ENCODE measurements at regions not wholly inside any gene's neighbourhood (a gene's known extent, or its start where the extent isn't known, plus 50 kb on each side); places are given as distances from the start of the nearest gene placed in this dataset.

DNA sequence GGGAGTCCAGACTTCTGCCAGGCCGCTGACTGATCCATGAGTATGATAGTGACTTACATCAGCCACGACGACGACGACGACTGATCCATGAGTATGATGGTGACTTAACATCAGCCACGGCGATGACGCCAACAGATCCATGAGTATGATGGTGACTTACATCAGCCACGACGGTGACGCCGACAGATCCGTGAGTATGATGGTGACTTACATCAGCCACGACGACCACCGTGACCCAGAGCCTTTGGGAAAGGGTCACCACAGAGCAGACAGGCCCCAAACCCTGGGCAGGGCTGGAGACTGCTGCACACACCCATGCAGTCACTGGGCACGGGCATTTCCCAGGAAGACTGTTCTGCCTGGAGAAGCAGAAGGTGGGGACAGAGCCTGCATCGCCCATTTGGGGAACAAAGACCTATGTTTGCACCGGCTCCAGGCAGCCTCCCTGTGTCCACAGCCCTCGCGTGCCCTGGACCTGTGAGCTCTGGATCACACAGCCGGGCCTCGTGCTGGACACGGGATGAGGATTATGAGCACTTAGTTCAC is 130.9 kb upstream of the SPACA7 start:
- 96% methylated on average over 17 of the region's 25 CpGs for WGBS (ENCODE audit: insufficient coverage)
- H3K27ac ChIP-seq (ENCODE audit: low read length), result no peak overlapping the region
- no peak for DNase-seq
- peaks cover 3% of the 10 kb centered on the region for H3K4me1 ChIP-seq (ENCODE audit: control insufficient read depth, insufficient read depth, low read length)
- H3K36me3 ChIP-seq (ENCODE audit: control insufficient read depth, insufficient read depth, low read length), result no peaks in the 10 kb centered on the region
- H3K4me3 ChIP-seq (ENCODE audit: low read length), result no peak overlapping the region
- peaks cover 10% of the 10 kb centered on the region for H3K27me3 ChIP-seq (ENCODE audit: control insufficient read depth, insufficient read depth, low read length)
- no peaks in the 10 kb centered on the region for H3K9me3 ChIP-seq (replicated peaks; ENCODE audit: control insufficient read depth, low read depth, low read length)

DNA sequence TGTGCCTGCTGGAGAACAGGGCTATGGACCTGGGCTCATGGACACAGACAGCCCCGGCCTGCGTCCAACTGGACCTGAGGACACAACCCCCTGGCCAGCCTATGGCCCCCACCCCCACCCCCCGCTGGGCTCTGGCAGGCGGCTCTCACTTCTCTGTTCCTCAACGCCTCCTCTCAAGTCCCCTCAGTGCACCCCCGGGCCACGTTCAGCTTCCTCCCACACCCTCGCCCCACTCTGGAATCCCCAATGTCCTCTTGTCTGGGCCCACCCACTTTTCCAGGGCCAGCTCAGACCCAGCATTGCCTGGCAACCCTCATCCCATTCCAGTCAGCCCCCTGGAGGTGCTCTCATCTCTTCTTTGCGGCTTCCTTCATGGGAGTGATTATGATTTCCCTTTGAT is 130.2 kb upstream of the SPACA7 start:
- no peak for DNase-seq
- H3K27me3 ChIP-seq (ENCODE audit: control insufficient read depth, insufficient read depth, low read length), result peaks cover 10% of the 10 kb centered on the region
- H3K4me3 ChIP-seq (ENCODE audit: low read length), result no peak overlapping the region
- WGBS (ENCODE audit: insufficient coverage), result 71% methylated on average over 8 of the region's 9 CpGs
- H3K4me1 ChIP-seq (ENCODE audit: control insufficient read depth, insufficient read depth, low read length), result peaks cover 3% of the 10 kb centered on the region
- H3K36me3 ChIP-seq (ENCODE audit: control insufficient read depth, insufficient read depth, low read length), result no peaks in the 10 kb centered on the region
- H3K9me3 ChIP-seq (replicated peaks; ENCODE audit: control insufficient read depth, low read depth, low read length), result no peaks in the 10 kb centered on the region
- no peak overlapping the region for H3K27ac ChIP-seq (ENCODE audit: low read length)

DNA sequence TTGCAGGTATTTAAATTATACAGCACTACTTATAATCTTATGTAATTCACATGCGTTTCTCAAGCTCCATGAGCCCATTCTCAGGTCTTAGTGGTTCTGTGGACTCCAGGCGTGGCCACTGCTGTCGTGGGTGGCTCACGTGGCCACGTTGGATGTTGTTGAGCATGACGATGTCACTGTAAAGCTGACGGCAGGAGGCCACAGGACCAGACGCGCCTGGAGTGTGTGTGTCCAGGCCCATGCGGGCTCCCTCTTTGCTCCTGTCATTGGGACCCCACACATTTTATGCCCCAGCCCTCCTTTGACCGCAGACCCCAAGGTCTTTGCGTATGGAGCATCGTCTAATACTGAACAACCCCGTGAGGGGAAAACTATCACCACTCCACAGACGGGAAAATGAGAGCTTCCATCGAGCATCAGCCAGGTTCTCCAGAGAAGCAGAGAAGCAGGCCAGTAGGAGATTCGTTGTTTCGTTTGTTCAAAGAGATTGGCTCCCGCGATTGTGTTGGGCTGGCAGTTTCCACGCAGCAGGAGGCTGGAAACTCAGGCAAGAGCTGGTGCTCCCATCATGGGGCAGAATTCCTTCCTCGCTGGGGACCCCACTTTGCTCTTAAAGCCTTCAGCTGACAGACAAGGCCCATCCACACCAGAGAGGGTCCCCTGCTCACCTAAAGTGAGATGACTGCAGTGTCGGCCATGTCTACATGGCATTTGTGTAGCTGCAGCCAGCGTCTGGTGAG is 129.3 kb upstream of the SPACA7 start:
- Histone ChIP-seq H3K4me1 (ENCODE audit: control insufficient read depth, insufficient read depth, low read length) (peaks cover 3% of the 10 kb centered on the region), H3K4me3 (ENCODE audit: low read length) (no peak overlapping the region), H3K9me3 (replicated peaks; ENCODE audit: control insufficient read depth, low read depth, low read length) (no peaks in the 10 kb centered on the region), H3K27me3 (ENCODE audit: control insufficient read depth, insufficient read depth, low read length) (peaks cover 10% of the 10 kb centered on the region), H3K27ac (ENCODE audit: low read length) (no peak overlapping the region), H3K36me3 (ENCODE audit: control insufficient read depth, insufficient read depth, low read length) (no peaks in the 10 kb centered on the region)
- DNase-seq, result no peak
- WGBS (ENCODE audit: insufficient coverage), result 91% methylated on average over 24 of the region's 24 CpGs

DNA sequence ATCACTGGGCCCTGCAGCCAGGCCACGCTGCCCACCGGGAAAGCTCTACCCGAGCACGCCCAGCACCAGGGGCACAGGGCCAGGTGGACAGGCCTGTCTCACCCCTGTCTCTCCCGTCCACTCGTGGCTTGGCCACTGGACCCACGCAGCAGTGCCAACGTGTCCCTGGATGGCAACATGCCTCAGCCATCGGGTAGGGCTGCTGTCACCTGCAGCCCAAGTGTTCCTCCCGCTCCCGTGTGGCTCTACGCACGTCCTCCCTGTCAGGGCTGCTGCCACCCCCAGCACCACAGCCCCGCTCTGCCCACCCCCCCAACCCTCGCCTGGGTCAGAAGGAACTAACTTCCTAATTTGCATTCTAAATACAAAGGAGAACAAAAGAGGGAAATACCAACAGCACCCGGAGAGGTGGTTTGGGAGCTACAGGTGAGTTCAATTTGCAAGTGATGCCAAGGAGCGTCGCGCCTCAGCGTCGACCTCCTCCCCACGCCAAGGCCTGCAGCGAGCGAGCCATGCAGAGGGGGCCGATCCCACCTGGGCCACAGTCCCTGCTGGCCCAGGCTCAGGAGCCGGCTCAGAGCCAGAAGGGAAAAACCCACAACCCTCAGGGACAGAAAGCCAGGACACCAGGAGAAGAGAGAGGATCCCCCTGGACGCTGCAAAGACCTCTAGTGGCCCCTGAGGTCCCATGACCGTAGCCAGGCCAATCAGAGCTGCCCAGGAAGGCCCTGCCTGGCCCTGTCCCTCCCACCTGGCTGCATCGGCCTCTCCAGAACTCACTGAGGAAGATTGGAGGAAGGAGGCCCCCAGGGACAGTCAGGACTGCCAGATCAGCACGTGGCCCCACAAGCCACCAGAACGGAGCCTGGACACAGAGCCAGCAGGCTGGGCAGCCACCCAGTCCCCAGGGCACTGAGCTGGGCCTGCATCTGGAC is 128.4 kb upstream of the SPACA7 start:
- H3K4me1 ChIP-seq (ENCODE audit: control insufficient read depth, insufficient read depth, low read length), result peaks cover 3% of the 10 kb centered on the region
- no peak overlapping the region for H3K27ac ChIP-seq (ENCODE audit: low read length)
- no peaks in the 10 kb centered on the region for H3K36me3 ChIP-seq (ENCODE audit: control insufficient read depth, insufficient read depth, low read length)
- H3K9me3 ChIP-seq (replicated peaks; ENCODE audit: control insufficient read depth, low read depth, low read length), result no peaks in the 10 kb centered on the region
- H3K27me3 ChIP-seq (ENCODE audit: control insufficient read depth, insufficient read depth, low read length), result peaks cover 10% of the 10 kb centered on the region
- H3K4me3 ChIP-seq (ENCODE audit: low read length), result no peak overlapping the region
- DNase-seq, result peak; percentile 1
- 74% methylated on average over 27 of the region's 31 CpGs for WGBS (ENCODE audit: insufficient coverage)

DNA sequence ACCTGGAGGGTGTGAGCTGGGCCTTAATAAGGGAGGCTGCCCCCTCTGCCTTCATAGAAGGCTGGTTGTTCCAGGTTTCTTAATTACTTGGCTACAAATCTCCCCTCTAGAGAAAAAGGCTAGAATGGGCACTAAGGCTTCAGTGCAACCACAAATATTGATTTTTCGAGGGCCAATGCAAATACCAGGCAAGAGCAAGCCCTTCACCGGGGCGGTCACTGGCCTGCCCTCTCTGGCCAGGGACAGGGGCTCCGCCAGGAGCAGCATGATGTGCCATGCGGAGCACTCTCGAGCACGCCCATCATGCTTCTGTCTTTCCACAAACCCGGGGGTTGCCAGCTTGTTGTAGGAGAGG is 127.8 kb upstream of the SPACA7 start:
- Histone ChIP-seq H3K4me3 (ENCODE audit: low read length) (no peak overlapping the region), H3K4me1 (ENCODE audit: control insufficient read depth, insufficient read depth, low read length) (peaks cover 3% of the 10 kb centered on the region), H3K36me3 (ENCODE audit: control insufficient read depth, insufficient read depth, low read length) (no peaks in the 10 kb centered on the region), H3K9me3 (replicated peaks; ENCODE audit: control insufficient read depth, low read depth, low read length) (no peaks in the 10 kb centered on the region), H3K27ac (ENCODE audit: low read length) (no peak overlapping the region), H3K27me3 (ENCODE audit: control insufficient read depth, insufficient read depth, low read length) (peaks cover 8% of the 10 kb centered on the region)
- DNase-seq, result no peak
- 90% methylated on average over 3 of the region's 8 CpGs for WGBS (ENCODE audit: insufficient coverage)

DNA sequence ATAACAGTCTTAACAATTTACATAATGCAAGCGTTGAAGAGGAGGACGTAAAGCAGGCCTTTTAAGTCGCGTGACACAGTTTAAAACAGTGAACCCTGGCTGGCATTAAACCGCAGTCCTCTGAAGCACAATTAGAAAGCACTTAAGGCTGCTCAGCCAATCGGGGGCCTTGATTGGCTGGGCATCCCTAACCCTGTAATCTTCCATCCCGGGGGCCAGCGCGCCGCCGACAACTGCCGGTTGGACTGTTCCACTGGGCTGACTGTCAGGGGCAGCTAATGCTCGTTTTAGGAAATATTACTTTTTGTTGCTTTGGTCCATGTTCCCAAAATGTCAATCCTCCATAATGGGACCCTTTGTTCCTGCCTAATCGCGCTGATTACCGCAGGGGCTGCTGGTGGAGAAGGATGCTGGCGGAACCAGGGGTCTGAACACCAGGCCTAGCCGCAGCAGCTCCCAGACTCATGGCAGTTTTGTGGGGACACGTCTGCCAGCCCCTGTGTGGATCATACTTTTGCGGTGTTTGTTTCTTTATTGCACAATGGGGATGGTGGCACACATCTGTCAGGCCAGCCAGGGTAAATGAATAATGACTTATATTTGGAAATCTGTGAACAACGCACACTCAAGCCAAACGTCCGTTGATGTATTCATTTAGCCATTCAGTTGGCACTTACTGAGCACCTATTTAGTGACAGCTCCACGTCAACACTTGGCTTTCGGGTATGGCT is 127.1 kb upstream of the SPACA7 start:
- peak; percentile 14 for DNase-seq

DNA sequence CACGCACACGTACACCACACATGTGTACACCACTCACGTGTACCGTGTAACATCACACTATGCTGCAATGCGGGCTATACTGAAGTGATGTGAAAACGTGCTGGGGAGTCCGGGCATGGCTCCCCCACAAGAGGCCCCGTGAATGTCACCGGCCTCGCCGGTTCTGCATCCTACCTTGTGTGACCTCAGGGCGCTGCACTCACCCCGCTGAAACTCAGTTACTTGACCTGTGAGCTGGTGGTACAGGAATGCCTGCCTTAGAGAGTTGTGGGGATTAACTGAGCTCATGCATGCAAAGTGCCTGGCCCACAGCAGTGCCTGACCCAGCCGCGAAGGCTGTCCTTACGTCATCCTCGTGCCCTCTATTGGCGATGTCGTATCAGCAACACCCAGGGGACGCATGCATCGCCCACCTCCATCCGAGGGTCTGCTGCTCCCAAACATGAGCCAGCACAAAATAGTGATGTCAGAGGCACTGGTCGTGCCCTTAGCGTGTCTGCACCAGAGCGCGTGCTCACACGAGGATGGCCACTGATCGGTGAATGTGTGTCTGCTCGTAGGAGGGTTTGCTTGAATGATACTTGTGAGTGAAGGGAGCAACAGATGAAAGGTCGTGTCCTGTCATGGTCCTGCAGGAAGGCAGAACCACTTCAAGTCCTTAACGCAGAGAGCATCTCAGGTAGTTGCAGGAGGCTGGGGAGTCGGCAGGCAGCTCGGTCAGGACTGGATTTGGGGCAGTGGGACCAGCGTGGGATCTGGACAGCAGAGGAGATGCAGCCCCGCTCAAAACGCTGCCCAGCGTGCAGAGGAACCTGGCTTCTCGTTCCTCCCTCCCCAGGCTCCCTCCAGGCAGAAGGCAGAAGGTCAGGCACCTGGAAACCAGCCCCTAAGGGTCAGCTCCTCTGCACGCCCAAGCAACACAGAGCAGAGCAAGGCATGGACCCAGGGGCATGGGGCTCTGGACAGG is 126.2 kb upstream of the SPACA7 start:
- Histone ChIP-seq H3K36me3 (ENCODE audit: control insufficient read depth, insufficient read depth, low read length) (no peaks in the 10 kb centered on the region), H3K27ac (ENCODE audit: low read length) (no peak overlapping the region), H3K4me1 (ENCODE audit: control insufficient read depth, insufficient read depth, low read length) (peaks cover 3% of the 10 kb centered on the region), H3K9me3 (replicated peaks; ENCODE audit: control insufficient read depth, low read depth, low read length) (no peaks in the 10 kb centered on the region), H3K4me3 (ENCODE audit: low read length) (no peak overlapping the region), H3K27me3 (ENCODE audit: control insufficient read depth, insufficient read depth, low read length) (peaks cover 6% of the 10 kb centered on the region)
- DNase-seq, result no peak
- WGBS (ENCODE audit: insufficient coverage), result 78% methylated on average over 38 of the region's 39 CpGs

More for the DNA sequence above, 127.1 kb upstream of the SPACA7 start:
- no peaks in the 10 kb centered on the region for H3K9me3 ChIP-seq (replicated peaks; ENCODE audit: control insufficient read depth, low read depth, low read length)
- 70% methylated on average over 18 of the region's 25 CpGs for WGBS (ENCODE audit: insufficient coverage)
- peaks cover 7% of the 10 kb centered on the region for H3K27me3 ChIP-seq (ENCODE audit: control insufficient read depth, insufficient read depth, low read length)
- no peak overlapping the region for H3K27ac ChIP-seq (ENCODE audit: low read length)
- no peak overlapping the region for H3K4me3 ChIP-seq (ENCODE audit: low read length)
- H3K36me3 ChIP-seq (ENCODE audit: control insufficient read depth, insufficient read depth, low read length), result no peaks in the 10 kb centered on the region
- H3K4me1 ChIP-seq (ENCODE audit: control insufficient read depth, insufficient read depth, low read length), result peaks cover 3% of the 10 kb centered on the region

DNA sequence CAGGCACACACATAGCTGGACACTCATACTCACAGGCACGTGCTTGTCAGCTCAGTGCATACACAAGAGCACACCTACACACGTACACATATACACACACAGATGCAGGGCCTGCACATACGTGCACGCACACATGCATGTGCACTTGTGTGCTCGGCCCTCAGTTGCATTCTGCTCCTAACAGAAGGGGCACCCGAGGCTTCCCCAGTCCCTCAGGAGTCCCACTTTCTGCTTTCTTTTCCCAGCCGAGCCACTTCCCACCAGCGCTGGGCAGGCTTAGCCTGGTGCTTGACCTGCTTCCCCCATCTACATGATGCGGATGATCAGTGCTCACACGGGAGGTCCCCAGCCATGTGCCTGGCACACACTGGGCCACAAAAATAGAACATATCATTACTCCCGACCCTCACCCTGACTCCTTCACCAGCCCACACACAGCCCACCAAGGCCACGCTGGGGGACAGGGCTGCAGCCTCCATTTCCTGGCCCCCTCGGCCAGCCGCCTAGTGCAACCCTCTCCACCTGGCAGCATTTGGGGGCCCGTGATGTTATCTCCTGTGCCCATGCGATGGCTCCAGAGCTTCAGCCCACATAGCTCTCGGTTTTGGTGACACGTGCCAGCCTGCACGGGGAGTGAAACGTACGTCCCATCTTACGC is 125.2 kb upstream of the SPACA7 start:
- Histone ChIP-seq H3K27me3 (ENCODE audit: control insufficient read depth, insufficient read depth, low read length) (peaks cover 6% of the 10 kb centered on the region), H3K4me1 (ENCODE audit: control insufficient read depth, insufficient read depth, low read length) (peaks cover 3% of the 10 kb centered on the region), H3K4me3 (ENCODE audit: low read length) (no peak overlapping the region), H3K27ac (ENCODE audit: low read length) (no peak overlapping the region), H3K36me3 (ENCODE audit: control insufficient read depth, insufficient read depth, low read length) (no peaks in the 10 kb centered on the region), H3K9me3 (replicated peaks; ENCODE audit: control insufficient read depth, low read depth, low read length) (no peaks in the 10 kb centered on the region)
- WGBS (ENCODE audit: insufficient coverage), result 77% methylated on average over 21 of the region's 22 CpGs
- no peak for DNase-seq
